ENCODE measurements at regions not wholly inside any gene's neighbourhood (a gene's known extent, or its start where the extent isn't known, plus 50 kb on each side); places are given as distances from the start of the nearest gene placed in this dataset.

GRCh38 chr5:125148706-125149105 lies 402.3 kb upstream of the ZNF608 start:
- Histone ChIP-seq H3K4me1 (ENCODE audit: low read depth) (no peaks in the 10 kb centered on the region), H3K36me3 (ENCODE audit: low read depth) (no peaks in the 10 kb centered on the region), H3K9me3 (no peaks in the 10 kb centered on the region), H3K4me3 (no peak overlapping the region)
- intact Hi-C loops (cut with DNase I, micrococcal nuclease), result no loop called here
- ATAC-seq, result no peak
- no peak for TF ChIP-seq CTCF (IDR thresholded peaks at IDR 0.05)
- no peak for DNase-seq

DNA sequence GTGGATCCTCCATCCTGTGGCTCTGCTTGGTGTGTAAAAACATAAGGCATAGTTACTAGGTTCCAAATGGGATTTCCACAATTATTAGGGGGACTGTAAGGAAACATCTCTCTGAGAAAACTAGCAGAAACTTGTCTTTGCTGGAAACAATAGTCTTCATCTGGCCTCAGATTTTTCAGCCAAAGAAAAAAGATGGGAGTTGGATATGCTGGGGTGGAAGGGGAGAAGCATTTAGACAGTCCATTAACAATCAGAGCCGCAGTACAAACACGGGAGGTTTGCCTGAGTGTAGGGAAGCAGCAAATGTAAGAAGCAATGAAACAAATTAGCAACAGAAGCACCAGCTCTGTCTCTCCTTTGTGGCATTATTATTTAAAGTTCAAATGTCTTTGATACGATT lies 402.7 kb upstream of the ZNF608 start:
- Histone ChIP-seq H3K9me3 (no peaks in the 10 kb centered on the region), H3K36me3 (ENCODE audit: low read depth) (no peaks in the 10 kb centered on the region), H3K4me3 (no peak overlapping the region), H3K4me1 (ENCODE audit: low read depth) (no peaks in the 10 kb centered on the region)
- intact Hi-C loops (cut with DNase I, micrococcal nuclease), result no loop called here
- TF ChIP-seq CTCF (IDR thresholded peaks at IDR 0.05), result no peak
- DNase-seq, result no peak
- ATAC-seq, result no peak

GRCh38 chr5:125149527-125149926 lies 403.1 kb upstream of the ZNF608 start:
- Histone ChIP-seq H3K4me1 (ENCODE audit: low read depth) (no peaks in the 10 kb centered on the region), H3K36me3 (ENCODE audit: low read depth) (no peaks in the 10 kb centered on the region), H3K9me3 (no peaks in the 10 kb centered on the region), H3K4me3 (no peak overlapping the region)
- DNase-seq, result no peak
- intact Hi-C loops (cut with DNase I, micrococcal nuclease), result no loop called here
- ATAC-seq, result no peak
- TF ChIP-seq CTCF (IDR thresholded peaks at IDR 0.05), result no peak

GRCh38 chr5:125150041-125150669 lies 403.7 kb upstream of the ZNF608 start:
- no peak overlapping the region for H3K4me3 ChIP-seq
- DNase-seq, result no peak
- intact Hi-C loops (cut with DNase I, micrococcal nuclease), result no loop called here
- H3K36me3 ChIP-seq (ENCODE audit: low read depth), result no peaks in the 10 kb centered on the region
- no peak for ATAC-seq
- H3K9me3 ChIP-seq, result no peaks in the 10 kb centered on the region
- no peak for TF ChIP-seq CTCF (IDR thresholded peaks at IDR 0.05)
- H3K4me1 ChIP-seq (ENCODE audit: low read depth), result no peaks in the 10 kb centered on the region

GRCh38 chr5:125151150-125151900 lies 404.9 kb upstream of the ZNF608 start:
- H3K9me3 ChIP-seq, result no peaks in the 10 kb centered on the region
- DNase-seq (no peak), ATAC-seq (no peak)
- intact Hi-C loops (cut with DNase I, micrococcal nuclease), result no loop called here
- TF ChIP-seq CTCF (IDR thresholded peaks at IDR 0.05), result no peak
- no peaks in the 10 kb centered on the region for H3K4me1 ChIP-seq (ENCODE audit: low read depth)
- H3K4me3 ChIP-seq, result no peak overlapping the region
- H3K36me3 ChIP-seq (ENCODE audit: low read depth), result no peaks in the 10 kb centered on the region

Data from mucosa of descending colon (tissue), 3 donors.